ENCODE measurements at regions not wholly inside any gene's neighbourhood (a gene's known extent, or its start where the extent isn't known, plus 50 kb on each side); places are given as distances from the start of the nearest gene placed in this dataset.

GRCh38 chr15:96266456-96266855, 64.0 kb upstream of the NR2F2 start:
- TF ChIP-seq CTCF (IDR thresholded peaks at IDR 0.05) (no peak), POLR2A (IDR thresholded peaks at IDR 0.05) (no peak)

Measured in uterus (tissue), 2 donors.